ENCODE measurements at regions not wholly inside any gene's neighbourhood (a gene's known extent, or its start where the extent isn't known, plus 50 kb on each side); places are given as distances from the start of the nearest gene placed in this dataset.
"Not testable (repeated sequence)": the region's sequence is repeated elsewhere in the genome, so short reads cannot be mapped to it uniquely, and the experiment has no call there.

GRCh38 chr4:9696561-9696960, 84.9 kb upstream of the DRD5 start:
- TF ChIP-seq, protein P1, sequence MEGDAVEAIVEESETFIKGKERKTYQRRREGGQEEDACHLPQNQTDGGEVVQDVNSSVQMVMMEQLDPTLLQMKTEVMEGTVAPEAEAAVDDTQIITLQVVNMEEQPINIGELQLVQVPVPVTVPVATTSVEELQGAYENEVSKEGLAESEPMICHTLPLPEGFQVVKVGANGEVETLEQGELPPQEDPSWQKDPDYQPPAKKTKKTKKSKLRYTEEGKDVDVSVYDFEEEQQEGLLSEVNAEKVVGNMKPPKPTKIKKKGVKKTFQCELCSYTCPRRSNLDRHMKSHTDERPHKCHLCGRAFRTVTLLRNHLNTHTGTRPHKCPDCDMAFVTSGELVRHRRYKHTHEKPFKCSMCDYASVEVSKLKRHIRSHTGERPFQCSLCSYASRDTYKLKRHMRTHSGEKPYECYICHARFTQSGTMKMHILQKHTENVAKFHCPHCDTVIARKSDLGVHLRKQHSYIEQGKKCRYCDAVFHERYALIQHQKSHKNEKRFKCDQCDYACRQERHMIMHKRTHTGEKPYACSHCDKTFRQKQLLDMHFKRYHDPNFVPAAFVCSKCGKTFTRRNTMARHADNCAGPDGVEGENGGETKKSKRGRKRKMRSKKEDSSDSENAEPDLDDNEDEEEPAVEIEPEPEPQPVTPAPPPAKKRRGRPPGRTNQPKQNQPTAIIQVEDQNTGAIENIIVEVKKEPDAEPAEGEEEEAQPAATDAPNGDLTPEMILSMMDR (IDR thresholded peaks at IDR 0.05; ENCODE audit: low read length), result not testable (repeated sequence)
- not testable (repeated sequence) for TF ChIP-seq EZH2 (IDR thresholded peaks at IDR 0.05; ENCODE audit: borderline replicate concordance, low read length)

Measured in OCI-LY1 (cell line).